GM18861 (cell line): ENCODE measurements at regions not wholly inside any gene's neighbourhood (a gene's known extent, or its start where the extent isn't known, plus 50 kb on each side); places are given as distances from the start of the nearest gene placed in this dataset.

ENCODE experiments used
- ATAC-seq: cut with Tn5 transposase; IDR thresholded peaks from one replicate; pipeline ENCODE4 v1.9.1; 2021; ENCODE audit not compliant: unreplicated experiment

DNA sequence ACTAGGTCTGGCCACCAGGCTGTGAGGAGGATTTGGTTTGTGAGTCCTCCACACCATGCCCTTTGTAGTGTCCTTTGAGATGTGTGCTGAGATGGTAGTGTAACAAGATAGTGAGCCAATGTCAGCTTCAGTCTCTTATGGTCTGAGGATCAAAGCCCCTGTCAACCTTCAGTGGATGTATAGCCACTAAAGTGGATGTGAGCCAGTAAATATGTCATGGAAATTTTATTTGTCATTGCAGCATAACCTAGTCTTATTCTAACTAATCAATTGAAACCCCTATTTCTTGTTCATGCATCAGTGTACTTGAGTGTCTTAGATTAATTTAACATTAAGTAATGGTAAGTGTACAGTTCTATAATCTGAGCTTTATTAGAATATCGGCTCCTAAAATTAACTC, 51.0 kb upstream of the WAC start:
- ATAC-seq, result no peak
